IPS DF 19.7 (cell line): ENCODE measurements at regions not wholly inside any gene's neighbourhood (a gene's known extent, or its start where the extent isn't known, plus 50 kb on each side); places are given as distances from the start of the nearest gene placed in this dataset.

ENCODE experiments used
- DNase-seq: peaks from one replicate; pipeline ENCODE4 v3.0.0-alpha.2; 2013; ENCODE audit warnings: low read depth, low spot score

DNA sequence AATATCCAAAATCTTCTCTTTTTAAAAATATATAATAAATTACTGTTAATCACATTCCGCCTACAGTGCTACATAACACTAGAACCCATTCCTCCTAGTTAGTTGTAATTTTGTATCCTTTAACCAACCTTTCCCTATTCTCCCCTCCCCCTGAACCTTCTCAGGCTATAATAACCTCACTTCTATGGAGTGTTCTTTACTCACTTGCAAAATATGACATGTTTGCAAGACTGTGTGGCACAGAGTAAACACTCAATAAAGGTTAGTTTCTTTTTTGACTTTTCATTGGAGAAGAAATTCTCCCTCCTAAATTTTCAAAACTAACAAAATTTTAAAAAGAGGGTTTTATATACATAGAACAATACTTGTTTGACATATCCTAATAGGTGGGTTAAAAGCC is 147.0 kb downstream of the FOXA2 start:
- DNase-seq = no peak

DNA sequence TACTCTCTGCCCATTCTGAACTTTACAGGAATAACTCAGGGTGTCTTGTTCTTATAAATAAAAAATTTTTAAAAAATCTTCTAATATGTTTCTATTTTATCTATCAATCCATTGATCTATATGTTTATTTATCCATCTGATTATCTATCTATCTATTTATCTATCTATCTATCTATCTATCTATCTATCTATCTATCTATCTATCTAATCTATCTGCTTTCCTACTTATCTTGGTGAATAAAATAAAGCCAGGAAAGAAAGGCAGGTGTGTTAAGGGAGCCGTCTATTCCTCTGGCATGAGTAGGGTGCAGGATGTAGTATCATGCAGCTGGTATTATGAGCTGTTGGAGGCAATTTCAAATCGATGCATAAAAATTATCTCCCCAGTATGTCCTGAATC is 153.0 kb downstream of the FOXA2 start:
- no peak for DNase-seq

DNA sequence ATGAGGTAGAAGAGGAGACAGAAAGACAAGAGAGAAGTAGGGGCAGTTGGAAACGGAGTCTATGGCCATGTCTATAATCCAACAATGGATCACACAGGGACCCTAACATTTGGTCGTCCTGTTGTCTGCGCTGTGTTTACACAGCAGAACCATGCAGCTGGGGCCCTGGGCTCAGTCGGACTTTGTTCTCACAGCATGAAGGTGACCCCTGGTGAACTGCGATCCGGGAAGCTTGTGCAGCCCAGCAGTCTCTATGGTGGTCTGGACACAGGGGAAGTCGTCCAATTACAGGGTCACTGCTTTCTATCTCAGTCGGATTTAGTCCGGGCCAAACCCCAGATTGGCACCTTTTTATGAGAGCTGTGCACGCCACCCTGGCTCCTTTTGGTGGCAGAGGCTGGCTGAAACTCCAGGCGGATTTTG is 153.6 kb downstream of the FOXA2 start:
- DNase-seq = no peak

DNA sequence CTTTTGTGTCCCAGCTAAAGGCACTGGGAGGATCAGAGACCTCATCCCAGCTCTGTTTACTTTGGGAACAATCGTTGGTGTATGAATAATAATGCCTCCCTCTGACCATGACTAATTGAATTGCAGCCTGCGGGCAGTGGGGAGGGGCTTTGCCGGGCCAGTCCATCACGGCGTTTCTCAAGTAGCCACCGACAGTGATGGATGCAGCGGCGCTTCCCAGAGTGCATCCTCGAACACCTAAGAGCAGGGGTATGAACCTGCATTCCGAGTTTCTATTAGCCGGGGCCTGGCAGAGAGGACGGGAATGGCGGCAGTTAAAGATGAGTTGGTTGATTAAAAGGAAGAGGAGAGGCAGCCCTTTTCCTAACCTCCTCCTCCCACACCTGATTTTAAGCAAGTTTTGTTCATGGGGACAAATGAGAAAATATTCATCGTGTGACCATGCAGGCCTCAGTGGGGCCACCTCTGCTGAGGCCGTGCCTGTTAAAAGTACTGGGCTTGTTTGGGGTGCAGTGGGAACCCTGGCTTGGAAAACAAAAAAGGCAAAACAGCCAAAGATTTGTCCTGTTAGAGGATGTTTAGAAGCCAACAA is 154.1 kb downstream of the FOXA2 start:
- peak; percentile 28 for DNase-seq

DNA sequence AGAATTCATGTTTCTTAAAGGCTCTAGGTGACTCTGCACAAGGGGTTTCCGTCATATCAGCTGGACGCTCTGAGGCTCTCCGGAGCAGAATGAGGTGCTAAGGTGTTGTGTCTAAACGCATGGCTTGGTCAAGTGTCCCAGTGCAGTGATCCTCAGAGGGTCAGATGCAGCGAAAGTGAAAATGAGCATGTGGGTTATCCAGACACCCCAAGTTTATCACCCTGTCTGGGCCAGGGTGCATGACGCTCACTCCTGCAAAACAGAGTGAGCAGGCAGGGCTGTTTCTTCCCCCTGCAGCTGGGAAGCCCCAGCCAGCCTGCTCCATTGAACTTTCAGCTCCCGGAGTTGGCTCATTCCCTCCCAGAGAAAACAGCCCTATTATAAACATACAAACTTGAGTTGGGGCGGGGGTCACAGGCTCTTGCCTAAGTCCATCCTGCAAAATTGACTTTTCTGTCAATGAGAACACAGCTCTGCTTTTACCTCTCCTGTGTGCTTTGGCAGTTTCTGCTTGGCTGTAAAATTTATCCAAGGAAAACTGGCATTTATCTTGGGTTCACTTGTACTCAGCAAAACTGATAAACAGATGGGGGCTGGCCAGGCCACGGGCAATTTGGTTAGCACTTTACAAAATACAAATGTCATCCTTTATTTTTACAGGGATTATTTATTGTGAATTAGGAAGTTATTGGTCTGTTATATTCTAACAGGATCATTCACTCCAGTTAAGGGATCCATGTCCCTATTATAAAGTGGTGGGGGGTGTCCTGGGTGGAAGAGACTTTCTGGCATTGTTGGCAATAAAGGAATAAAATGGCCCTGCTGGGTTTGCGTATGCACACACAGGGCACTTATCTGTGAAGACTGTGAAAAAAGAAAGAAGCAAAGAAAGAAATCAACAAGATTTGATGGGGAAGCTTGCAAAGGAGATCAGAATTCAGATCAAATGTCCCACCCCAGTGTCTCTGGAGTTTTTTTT is 154.9 kb downstream of the FOXA2 start:
- no peak for DNase-seq

DNA sequence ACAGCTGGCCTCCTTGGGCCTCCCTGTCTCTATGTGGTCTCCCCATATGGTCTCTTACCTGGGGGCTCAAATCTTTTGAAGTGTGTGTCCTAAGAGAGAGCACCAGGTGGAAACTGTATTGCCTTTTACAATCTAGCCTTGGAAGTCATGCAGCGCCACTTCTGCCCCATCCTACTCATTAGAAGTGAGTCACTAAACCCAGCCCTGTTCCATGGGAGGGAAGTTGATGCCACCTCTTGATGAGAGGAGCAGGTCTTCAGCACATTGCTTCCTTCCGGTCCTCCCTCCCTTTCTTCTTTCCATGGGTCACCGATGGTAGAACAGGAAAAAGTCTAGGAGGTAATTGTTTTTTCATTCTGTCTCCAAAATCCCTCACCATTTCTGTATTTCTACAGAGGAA is 156.3 kb downstream of the FOXA2 start:
- no peak for DNase-seq

DNA sequence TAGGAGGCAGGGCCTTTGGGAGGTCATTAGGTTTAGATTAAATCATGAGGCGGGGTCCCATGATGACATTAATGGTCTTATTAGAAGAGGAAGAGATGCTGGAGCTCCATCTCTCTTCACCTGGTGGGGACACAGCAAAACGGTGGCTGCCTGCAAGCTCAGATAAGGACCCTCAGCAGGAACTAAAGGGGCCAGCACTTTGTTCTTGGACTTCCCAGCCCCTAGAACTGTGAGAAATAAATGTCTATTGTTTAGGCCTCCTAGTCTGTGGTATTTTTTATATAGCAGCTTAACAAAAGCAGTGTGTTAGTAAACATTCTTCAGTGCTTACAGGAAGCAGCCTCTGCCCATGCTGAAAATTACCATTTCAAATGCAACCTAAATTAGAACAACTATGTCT is 157.6 kb downstream of the FOXA2 start:
- no peak for DNase-seq

DNA sequence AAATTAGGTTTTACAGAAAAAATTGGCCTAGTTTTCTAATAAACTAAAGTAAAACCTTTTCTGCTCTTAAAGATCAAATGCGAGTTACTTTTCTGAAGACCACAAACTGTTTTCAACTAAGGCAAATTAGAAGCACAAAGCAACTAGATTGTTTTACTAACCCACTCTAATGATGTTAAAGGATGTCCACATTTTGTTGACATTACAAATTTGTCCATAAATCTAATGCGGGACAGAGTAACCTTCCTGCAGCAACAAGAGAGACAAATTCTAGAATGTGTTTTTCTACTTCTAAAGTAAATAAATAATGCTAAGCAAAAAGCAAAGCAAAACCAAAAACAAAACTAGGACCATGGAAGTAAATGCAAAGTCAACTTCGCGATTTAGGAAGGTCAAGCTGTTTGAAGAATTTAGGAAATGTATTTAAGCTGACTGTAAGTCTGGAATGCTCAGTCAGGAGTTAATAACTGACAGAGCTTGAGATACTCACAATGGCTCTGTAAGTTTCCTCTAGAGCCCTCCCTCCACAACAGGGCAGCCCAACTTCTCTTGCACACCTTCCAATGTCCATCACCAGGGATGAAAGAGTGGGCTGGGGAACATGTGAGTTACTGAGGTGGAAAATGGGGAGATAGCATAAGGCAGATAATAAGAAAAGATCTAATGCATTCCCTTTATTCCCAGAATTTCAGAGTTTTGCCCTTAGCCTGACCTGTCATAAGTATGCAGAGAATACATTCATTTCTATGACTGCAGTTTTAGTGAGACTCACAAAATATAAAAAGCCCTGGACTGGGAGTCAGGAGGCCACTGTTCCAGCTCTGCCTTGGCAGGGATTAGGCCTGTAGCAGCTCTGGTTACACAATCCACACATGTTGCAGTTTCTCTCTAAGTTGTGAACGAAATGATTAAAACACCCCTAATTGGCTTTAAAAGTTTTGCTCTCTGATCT is 158.8 kb downstream of the FOXA2 start:
- DNase-seq = no peak

DNA sequence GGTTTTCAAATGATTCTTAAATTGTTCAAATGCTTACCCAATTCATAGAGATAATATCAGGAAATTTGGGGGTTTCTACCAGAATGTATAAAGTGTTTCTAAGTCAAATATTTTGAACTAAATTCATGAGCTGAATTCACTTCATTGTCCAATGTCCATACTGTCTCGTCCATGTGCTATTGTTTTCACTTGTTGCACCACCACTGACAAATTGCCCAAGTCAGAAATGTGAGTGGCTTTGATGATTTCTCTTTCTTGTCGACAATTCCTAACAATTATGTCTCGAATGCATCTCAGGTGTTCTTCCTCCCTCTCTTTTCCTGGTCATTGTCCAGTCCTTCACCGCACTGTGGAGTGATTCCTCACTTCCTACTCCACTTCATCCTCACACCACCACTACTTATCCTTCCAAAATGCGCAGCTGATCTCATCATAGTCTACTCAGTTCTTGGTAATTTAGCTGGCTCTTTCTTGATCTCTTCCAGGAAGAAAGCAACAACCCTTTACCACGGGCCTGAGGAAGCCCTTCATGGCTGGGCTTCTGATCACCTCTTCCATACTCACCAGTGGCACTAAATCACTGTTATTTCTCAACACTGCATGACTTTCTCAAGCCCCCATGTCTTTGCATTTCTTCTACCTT is 161.1 kb downstream of the FOXA2 start:
- no peak for DNase-seq

DNA sequence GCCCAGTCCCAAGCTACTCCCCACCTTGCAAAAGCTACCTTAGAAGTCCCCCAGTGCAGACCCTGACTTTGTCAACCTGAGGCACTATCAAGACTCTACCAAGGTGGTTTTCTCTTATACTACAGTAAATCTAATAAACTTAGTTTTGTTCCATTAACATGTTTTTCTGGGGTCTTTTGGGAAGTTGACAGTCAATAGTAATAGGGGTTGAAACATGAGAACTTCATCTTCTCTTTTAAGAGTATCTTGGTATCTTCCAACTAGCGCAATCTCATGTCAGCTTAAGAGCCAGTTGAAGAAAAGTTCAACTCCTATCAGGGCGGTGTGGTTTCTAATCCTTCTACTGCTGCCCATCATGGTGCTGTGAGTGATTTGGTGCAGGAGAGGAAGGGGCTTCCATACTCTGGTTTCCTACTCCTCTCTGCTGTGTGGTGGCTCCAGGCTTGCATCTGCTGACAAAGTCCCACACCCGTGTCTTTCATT is 164.2 kb downstream of the FOXA2 start:
- no peak for DNase-seq

DNA sequence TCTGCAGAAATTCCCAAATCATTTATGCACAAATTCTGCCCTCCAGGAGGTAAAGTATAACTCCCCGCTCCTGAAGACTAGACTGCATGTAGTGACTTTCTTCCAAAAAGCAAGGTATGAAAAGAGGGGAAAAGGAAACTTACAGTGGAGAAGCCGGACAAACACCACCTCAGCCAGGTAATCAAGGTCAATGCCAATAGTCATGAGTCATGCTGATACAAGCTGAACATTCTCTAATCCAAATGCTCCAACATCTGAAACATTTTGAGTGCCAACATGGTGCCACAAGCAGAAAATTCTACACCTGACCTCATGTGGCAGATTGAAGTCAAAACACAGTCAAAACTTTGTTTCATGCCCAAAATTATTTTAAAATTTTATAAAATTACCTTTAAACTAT is 165.6 kb downstream of the FOXA2 start:
- DNase-seq = no peak

DNA sequence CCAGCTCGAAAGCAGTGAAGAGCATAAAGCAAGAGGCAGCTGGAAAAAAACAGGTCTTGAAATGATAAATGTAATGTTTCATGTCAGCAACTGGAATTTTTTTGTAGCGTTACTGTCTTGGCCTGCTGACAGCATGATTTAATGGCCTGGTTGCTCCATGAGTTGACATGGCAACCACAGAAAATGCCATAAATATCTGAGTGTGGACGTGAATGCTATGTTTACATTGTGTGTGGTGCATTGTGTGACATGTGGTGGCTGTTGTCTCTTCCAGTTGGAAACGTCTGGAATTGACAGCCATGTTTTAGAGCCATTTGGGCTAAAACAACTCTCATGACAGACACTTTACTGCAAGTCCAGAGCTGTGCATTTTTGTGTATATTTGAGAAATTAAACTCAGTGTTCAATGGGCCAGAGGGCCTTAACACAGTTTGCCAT is 170.0 kb downstream of the FOXA2 start:
- no peak for DNase-seq

DNA sequence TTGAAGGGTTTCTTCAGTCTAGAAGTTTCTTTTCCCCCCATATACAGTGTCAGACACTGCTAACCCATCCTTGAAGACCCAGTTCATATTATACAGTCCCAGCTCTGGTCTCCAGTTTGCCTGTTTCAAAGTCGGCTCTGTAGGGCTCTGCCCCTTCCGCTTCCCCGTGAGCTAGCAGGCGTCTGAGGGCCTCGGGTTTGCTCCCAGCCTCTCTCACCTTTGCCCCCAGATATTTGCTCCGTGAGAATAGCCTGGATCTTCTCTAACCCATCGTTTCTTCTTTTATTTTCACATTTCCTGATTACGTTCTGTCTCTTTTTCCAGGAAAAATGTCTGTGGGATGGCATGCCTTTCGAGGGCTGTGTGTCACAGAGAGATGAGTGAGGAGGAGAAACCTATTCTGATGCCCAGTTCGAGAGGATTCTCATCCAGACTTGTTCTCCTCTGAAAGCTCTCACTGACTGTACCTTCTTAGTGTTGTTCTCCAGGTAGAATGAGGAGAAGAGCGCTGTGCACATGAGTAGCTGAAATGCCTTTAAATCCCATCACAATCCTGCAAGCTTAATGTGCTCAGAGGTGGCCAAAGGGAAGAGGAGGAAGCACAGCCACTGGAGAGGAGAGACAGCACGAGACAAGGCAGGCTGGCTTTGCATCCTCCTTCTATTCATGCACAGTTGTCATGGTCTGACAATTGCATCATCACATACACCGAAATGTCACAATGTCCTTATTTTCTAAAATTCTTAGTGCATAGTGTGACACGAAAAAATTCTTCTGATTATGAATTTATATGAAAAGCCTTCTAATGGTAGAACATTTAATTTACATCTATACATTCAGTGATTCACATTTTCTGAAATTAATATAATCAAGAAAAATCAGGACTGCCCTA is 171.1 kb downstream of the FOXA2 start:
- no peak for DNase-seq

DNA sequence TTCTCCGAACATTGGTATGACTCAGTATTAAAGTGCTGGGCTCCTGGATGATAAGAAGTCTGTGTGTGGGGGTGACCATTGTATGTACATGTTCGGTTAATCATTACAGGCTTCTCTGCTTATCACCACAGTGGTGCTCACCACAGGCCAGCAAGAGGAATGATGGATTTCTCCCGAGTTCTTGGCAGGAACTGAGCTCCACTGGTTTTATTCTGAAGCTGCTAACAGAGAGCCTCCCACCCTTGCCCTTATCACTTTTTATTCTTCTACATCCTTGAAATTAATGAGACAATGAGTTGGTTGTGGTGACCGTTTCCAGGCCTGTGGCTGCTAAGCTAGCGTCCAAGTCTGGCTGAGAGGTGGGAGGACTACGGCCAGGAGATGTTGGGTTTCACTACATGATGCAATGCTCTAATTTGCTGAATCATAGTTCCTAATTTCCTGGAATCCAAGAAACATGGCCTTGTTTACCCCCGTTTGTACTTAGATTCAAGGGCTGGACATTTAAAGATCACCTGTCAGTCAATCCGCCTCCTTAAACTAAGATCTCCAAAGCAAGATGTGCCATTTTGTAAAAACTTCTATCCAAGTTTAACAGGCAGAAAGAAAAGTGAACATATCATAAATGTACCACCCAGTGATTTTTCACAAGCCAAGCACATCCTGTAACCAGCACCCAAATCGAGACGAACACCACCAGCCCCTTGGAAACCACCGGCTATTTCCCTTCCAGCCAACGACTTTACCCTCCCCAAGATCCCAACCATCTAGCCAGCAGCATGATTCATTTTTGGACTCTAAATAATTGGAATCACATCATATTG is 172.5 kb downstream of the FOXA2 start:
- no peak for DNase-seq

DNA sequence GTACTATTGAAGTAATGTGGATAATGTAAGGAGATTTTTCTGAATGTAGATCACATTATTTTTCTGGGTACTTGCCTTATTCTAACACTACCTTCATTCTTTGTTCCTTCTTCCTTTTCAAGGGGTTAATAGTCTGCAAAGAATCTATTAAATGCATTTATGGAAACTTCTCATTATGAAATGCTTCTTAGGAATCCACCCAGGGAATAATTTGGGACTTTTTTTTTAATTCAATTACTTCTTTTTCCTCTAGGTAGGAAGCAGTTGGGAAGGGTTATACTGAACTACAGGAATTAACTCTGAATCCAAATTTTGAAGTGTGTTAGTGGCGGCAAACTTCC is 173.1 kb downstream of the FOXA2 start:
- DNase-seq = no peak

DNA sequence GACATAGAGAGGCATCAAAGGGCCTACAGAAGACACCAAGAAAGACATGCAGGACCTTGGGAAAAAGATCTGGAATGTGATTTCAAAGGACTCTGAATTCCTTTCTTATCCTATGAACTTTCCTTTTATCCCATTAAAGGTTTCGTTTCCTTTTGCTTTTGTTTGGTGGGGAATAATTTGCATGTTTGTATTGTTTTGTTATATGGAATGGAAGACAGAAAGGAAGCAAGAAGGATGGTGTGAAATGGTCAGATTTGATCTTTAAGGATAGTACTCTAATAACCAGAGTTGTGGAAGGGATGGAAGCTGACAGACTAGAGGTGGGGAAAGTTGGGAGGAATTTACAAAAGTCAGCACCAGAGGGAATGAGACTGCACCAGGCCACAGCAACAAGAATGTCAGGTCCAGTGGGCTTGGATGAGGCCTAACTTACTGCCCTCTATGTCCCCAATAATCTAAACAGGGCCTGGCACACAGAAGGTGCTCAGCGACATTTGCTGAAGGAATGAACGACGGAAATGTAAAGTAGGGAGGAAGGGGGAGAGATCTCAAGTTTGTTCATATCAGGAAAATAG is 173.7 kb downstream of the FOXA2 start:
- DNase-seq = no peak

DNA sequence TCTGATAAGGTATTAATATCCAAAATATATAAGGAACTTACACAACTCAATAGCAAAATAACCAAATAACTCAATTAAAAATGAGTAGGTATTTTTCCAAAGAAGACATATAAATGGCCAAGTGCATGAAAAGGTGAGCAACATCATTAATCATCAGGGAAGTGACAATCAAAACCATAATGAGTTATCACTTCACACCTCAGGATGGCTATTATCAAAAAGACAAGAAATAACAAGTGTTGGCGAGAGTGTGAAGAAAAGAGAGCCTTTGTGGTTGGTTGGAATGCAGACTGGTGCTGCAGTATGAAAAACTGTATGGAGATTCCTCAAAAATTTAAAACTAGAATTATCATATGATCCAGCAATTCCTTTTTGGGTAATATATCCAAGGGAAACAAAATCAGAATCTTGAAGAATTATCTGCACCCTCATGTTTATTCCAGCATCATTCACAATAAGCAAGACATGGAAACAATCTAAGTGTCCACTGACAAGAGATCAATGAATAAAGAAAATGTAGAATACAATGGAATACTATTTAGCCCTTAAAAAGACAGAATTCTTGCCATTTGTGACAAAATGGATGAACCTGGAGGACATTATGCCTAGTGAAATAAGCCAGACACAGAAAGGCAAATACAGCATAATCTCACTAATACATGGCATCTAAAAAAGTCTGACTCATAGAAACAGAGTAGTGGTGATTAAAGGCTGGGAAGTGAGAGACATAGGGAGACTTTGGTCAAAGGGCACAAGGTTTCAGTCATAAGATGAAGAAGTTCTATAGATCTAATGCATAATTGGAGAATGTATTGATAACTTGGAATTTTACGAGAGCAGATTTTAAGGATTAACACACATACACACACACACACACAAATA is 175.6 kb downstream of the FOXA2 start:
- no peak for DNase-seq
